Vagina (tissue), 2 donors: ENCODE measurements at regions not wholly inside any gene's neighbourhood (a gene's known extent, or its start where the extent isn't known, plus 50 kb on each side); places are given as distances from the start of the nearest gene placed in this dataset.

Source experiments
- CTCF ChIP-seq, 3 experiments: fragments of 450-650 bp in 2 of 3; fragments of 200-600 bp in 1 of 3; sonication (generic) in 1 of 3; IDR thresholded peaks; one replicate each; pipeline ENCODE4 v1.5.1; 2017 to 2019; ENCODE audit warnings: antibody characterized with exemption in 3 of 3, mild to moderate bottlenecking in 2 of 3, moderate library complexity in 2 of 3
- POLR2A ChIP-seq, 2 donors: fragments of 450-650 bp; IDR thresholded peaks; one replicate each; pipeline ENCODE4 v1.6.1; 2017; ENCODE audit warnings: antibody characterized with exemption in 2 of 2, mild to moderate bottlenecking in 2 of 2, moderate library complexity in 2 of 2

GRCh38 chr6:109235481-109236038 is 140.3 kb downstream of the CEP57L1 start:
- TF ChIP-seq CTCF (IDR thresholded peaks at IDR 0.05) (no peak), POLR2A (IDR thresholded peaks at IDR 0.05) (no peak)
